Upper lobe of right lung (tissue), 1 donor: ENCODE measurements at regions not wholly inside any gene's neighbourhood (a gene's known extent, or its start where the extent isn't known, plus 50 kb on each side); places are given as distances from the start of the nearest gene placed in this dataset.

Experiments used
- ATAC-seq: fragments of 200-7000 bp; cut with Tn5 transposase; one replicate; pipeline ENCODE4 v1.9.1; 2020; ENCODE audit warnings: mild to moderate bottlenecking, moderate library complexity
- DNase-seq: peaks from one replicate; pipeline ENCODE4 v3.0.0-alpha.2; 2020
- H3K27ac ChIP-seq: fragments of 200-600 bp; one replicate; pipeline ENCODE4 v1.8.0; 2022
- H3K27me3 ChIP-seq: fragments of 200-600 bp; one replicate; pipeline ENCODE4 v1.8.0; 2022; ENCODE audit warnings: mild to moderate bottlenecking
- H3K36me3 ChIP-seq: fragments of 200-600 bp; one replicate; pipeline ENCODE4 v1.8.0; 2022
- H3K4me1 ChIP-seq: fragments of 200-600 bp; one replicate; pipeline ENCODE4 v1.8.0; 2022
- H3K4me3 ChIP-seq: fragments of 200-600 bp; one replicate; pipeline ENCODE4 v1.8.0; 2022; ENCODE audit warnings: mild to moderate bottlenecking
- H3K9me3 ChIP-seq: fragments of 200-600 bp; one replicate; pipeline ENCODE4 v1.8.0; 2022
- intact Hi-C: fragments of 100-400 bp; cut with DNase I; formaldehyde crosslinking; loops from one replicate; pipeline ENCODE4 v1.11.0; 2022
- TF ChIP-seq, protein P1 (sequence below): fragments of 200-600 bp; IDR thresholded peaks from one replicate; pipeline ENCODE4 v1.8.0; 2022; ENCODE audit warnings: antibody characterized with exemption
- donor health status: DM: no; HTN: yes; CAD: no; lungs with severe emphysema.

DNA sequence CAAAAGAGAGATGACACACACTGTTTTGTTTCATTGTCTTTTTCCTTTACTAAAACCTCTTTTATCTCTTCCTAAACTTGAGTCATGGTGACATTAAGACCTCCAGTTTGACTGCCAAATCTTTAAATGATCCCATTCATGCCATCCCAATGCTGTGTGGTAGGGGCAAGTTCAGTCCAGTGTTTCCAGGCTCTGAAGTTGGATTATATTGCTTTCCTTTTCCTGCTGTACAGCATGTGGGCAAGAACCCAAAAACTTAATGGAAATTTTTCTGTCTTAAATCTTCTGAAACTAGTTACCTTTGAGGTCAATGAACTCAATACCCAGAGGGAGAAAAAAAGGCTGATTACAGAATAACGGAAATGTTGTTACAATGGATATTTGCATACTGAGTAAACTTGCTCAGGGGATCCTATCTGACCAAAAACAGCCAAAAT lies 187.1 kb upstream of the FAR2 start:
- TF ChIP-seq, protein P1, sequence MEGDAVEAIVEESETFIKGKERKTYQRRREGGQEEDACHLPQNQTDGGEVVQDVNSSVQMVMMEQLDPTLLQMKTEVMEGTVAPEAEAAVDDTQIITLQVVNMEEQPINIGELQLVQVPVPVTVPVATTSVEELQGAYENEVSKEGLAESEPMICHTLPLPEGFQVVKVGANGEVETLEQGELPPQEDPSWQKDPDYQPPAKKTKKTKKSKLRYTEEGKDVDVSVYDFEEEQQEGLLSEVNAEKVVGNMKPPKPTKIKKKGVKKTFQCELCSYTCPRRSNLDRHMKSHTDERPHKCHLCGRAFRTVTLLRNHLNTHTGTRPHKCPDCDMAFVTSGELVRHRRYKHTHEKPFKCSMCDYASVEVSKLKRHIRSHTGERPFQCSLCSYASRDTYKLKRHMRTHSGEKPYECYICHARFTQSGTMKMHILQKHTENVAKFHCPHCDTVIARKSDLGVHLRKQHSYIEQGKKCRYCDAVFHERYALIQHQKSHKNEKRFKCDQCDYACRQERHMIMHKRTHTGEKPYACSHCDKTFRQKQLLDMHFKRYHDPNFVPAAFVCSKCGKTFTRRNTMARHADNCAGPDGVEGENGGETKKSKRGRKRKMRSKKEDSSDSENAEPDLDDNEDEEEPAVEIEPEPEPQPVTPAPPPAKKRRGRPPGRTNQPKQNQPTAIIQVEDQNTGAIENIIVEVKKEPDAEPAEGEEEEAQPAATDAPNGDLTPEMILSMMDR, result no peak
- intact Hi-C loops, result no loop called here
- no peaks in the 10 kb centered on the region for H3K36me3 ChIP-seq
- ATAC-seq, result no peak
- no peaks in the 10 kb centered on the region for H3K27me3 ChIP-seq
- no peak overlapping the region for H3K4me3 ChIP-seq
- H3K9me3 ChIP-seq, result no peaks in the 10 kb centered on the region
- no peak for DNase-seq
- peaks cover 6% of the 10 kb centered on the region for H3K4me1 ChIP-seq
- no peak overlapping the region for H3K27ac ChIP-seq

DNA sequence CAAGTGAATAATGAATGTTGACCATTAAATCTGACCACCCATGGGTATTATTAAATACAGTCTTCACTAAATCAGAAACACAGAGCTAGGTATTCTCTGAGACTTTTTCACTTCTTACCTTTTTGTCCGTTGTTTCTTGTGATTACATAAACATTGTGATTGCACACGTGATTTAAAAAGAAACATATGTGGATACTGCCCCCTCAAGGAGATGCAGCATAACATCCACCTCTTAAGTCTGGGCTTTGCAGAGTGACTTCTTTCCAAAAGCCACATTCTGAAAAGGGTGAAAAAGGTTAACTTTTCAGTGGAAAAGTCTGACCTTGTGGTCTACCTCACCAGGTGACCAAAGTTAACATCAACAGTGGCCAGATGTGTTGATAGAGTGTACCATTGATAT lies 185.5 kb upstream of the FAR2 start:
- peaks cover 6% of the 10 kb centered on the region for H3K4me1 ChIP-seq
- no peak overlapping the region for H3K27ac ChIP-seq
- TF ChIP-seq, protein P1, result no peak
- H3K9me3 ChIP-seq, result no peaks in the 10 kb centered on the region
- DNase-seq, result no peak
- H3K4me3 ChIP-seq, result no peak overlapping the region
- H3K27me3 ChIP-seq, result no peaks in the 10 kb centered on the region
- no peak for ATAC-seq
- intact Hi-C loops, result no loop called here
- H3K36me3 ChIP-seq, result no peaks in the 10 kb centered on the region

DNA sequence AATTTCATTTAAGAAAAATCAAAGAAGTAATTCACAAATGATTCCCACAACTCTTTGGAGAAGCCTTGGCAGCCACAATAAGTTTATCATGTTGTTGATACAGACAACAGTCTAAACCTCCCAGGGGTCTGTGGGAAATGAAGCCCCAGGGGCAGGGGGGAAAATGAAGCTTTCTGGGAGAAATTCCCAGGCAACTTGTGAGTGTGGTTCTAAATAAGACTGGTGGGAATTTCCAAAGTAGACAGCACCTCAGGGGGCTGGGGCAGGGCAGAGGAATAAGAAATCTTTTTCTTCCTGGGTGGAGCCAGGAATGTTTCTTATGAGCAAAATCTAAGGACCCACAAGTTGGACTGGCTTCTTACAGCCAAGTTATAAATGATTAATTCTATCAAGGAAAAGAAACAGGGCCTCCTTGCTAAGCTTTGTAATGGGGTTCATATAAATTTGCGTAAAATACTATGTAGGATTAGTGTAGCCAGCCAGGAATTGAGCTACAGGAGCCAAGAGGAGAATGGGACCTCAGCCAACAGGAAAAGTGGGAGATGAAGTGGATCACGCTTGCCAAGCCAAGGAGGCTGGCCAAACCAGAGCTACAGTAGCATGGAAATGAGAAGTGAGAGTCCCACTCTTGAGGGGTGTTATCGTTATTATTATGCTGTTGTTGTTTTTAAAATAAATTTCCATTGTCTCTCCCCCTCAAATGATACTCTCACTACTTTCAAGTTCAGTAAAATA lies 182.9 kb upstream of the FAR2 start:
- intact Hi-C loops, result no loop called here
- Histone ChIP-seq H3K36me3 (no peaks in the 10 kb centered on the region), H3K27ac (no peak overlapping the region), H3K27me3 (no peaks in the 10 kb centered on the region), H3K9me3 (no peaks in the 10 kb centered on the region), H3K4me3 (no peak overlapping the region), H3K4me1 (peaks cover 6% of the 10 kb centered on the region)
- peak; percentile 78 for ATAC-seq
- TF ChIP-seq, protein P1, result no peak
- no peak for DNase-seq

DNA sequence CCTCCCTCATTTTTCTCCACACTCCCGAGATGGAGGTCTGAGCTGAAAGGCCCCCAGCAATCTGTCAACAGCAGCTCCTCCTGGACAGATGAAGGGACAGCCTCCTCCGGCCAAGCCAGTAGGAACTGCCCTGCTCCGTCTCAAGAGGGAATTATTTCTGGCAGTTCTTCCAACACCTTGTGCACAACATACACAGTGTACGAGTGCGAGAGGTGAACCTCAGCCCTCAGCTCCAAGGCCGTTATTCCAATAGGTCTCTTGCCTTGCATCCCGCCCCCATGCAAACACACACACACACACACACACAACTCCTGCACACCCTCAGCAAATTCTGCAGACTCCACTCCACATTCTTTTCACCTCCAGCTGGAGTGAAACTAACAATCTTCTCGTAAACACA lies 181.7 kb upstream of the FAR2 start:
- no peak for ATAC-seq

DNA sequence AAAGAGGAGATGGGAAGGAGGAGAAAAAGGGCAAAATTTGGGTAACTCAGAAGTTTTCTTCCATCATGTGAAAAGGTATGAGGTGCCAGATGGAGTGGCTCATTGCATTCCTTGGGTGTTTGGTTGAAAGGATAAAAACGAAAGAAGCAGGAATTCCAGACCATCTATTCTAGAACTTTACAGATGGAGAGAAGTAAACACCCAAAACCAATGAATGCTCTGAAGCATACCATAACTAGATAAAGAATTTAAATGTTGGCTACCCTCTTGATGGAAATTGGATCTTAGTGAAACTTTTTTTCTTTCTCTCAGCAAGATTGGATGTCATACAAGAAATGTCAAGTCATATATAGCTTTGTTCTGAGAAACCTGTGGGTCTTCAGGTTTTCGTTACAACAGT lies 175.6 kb upstream of the FAR2 start:
- Histone ChIP-seq H3K36me3 (no peaks in the 10 kb centered on the region), H3K4me1 (no peaks in the 10 kb centered on the region), H3K27me3 (no peaks in the 10 kb centered on the region), H3K4me3 (no peak overlapping the region), H3K27ac (no peak overlapping the region), H3K9me3 (no peaks in the 10 kb centered on the region)
- TF ChIP-seq, protein P1, result no peak
- ATAC-seq, result no peak
- no peak for DNase-seq
- intact Hi-C loops, result no loop called here

More for the DNA sequence above, 181.7 kb upstream of the FAR2 start:
- Histone ChIP-seq H3K4me1 (peaks cover 6% of the 10 kb centered on the region), H3K36me3 (no peaks in the 10 kb centered on the region), H3K27ac (no peak overlapping the region), H3K27me3 (no peaks in the 10 kb centered on the region), H3K9me3 (no peaks in the 10 kb centered on the region), H3K4me3 (no peak overlapping the region)
- intact Hi-C loops, result no loop called here
- DNase-seq, result no peak
- TF ChIP-seq, protein P1, result no peak
